Upper lobe of left lung (tissue), 6 donors: ENCODE measurements at regions not wholly inside any gene's neighbourhood (a gene's known extent, or its start where the extent isn't known, plus 50 kb on each side); places are given as distances from the start of the nearest gene placed in this dataset.

Source experiments
- ATAC-seq, 2 donors: fragments of 200-7000 bp; cut with Tn5 transposase; one replicate each; pipeline ENCODE4 v1.9.1; 2022; ENCODE audit warnings: mild to moderate bottlenecking in 2 of 2, moderate library complexity in 2 of 2; ENCODE audit not compliant: low FRiP score in 2 of 2
- DNase-seq, 2 donors: peaks; one replicate each; pipeline ENCODE4 v3.0.0-alpha.2; 2019 to 2020
- H3K27ac ChIP-seq, 4 donors: fragments of 200-600 bp; sonication (generic); one replicate each; pipeline ENCODE4 v1.5.1; 2016 to 2019
- H3K27me3 ChIP-seq, 4 donors: fragments of 200-600 bp; sonication (generic); one replicate each; pipeline ENCODE4 v1.5.1; 2017 to 2019
- H3K36me3 ChIP-seq, 4 donors: fragments of 200-600 bp; sonication (generic); one replicate each; pipeline ENCODE4 v1.5.1; 2016 to 2019
- H3K4me1 ChIP-seq, 4 donors: fragments of 200-600 bp; sonication (generic); one replicate each; pipeline ENCODE4 v1.5.1; 2018 to 2019
- H3K4me3 ChIP-seq, 4 donors: fragments of 200-600 bp; sonication (generic); one replicate each; pipeline ENCODE4 v1.5.1; 2017 to 2019; ENCODE audit warnings: mild to moderate bottlenecking in 2 of 4, moderate library complexity in 1 of 4
- H3K9me3 ChIP-seq, 4 donors: fragments of 200-600 bp; sonication (generic); one replicate each; pipeline ENCODE4 v1.5.1; 2018 to 2019
- CTCF ChIP-seq, 6 experiments: fragments of 450-650 bp in 4 of 6; fragments of 200-600 bp in 2 of 6; sonication (generic) in 2 of 6; IDR thresholded peaks; one replicate each; pipeline ENCODE4 v1.5.1; 2016 to 2019; ENCODE audit warnings: antibody characterized with exemption in 6 of 6
- EP300 ChIP-seq, 4 donors: sonication (generic); formaldehyde crosslinking; IDR thresholded peaks; one replicate each; pipeline ENCODE4 v1.5.1; 2017; ENCODE audit warnings: antibody characterized with exemption in 4 of 4, control low read depth in 2 of 4
- POLR2A ChIP-seq, 4 donors: fragments of 450-650 bp; IDR thresholded peaks; one replicate each; pipeline ENCODE4 v1.5.1; 2016 to 2017; ENCODE audit warnings: antibody characterized with exemption in 4 of 4, mild to moderate bottlenecking in 2 of 4
- POLR2AphosphoS5 ChIP-seq, 2 donors: sonication (generic); formaldehyde crosslinking; IDR thresholded peaks; one replicate each; pipeline ENCODE4 v1.5.1; 2017; ENCODE audit warnings: antibody characterized with exemption in 2 of 2
- WGBS, 2 donors: methylation state at CpG; one replicate each; pipeline ENCODE4 v1.1.5; 2017 to 2018; 5-methylcytosine and 5-hydroxymethylcytosine counted together
- donor health status: DM: no; HTN: no; CAD: no; lungs with moderate emphysema.
- donor health status: DM: no; HTN: yes; CAD: no; lungs with severe emphysema.

DNA sequence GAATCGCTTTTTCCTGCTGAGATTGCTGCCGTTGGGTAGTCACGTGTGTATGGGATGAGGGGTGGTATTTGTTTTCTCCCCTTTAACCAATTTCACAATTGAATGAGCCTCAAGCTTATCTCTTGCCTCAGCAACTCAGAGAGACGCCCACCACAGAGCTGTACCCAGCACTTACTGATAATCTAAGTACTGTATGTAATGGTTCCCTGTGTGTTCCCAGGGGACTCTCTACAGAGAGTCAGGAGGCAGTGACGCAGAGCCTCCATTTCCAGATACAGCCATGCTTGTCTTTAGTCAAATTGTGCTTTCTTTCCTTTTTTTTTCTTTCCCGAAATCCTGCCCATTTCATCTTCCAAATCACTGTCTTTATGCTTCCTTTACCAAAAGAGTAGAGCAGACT is 1102.1 kb upstream of the KLHL29 start:
- ATAC-seq (no peak), DNase-seq (no peak)
- no peaks in the 10 kb centered on the region for H3K36me3 ChIP-seq
- H3K4me3 ChIP-seq = no peak overlapping the region
- no peaks in the 10 kb centered on the region for H3K9me3 ChIP-seq
- H3K27me3 ChIP-seq = no peaks in the 10 kb centered on the region
- H3K4me1 ChIP-seq = no peaks in the 10 kb centered on the region
- TF ChIP-seq POLR2AphosphoS5 (IDR thresholded peaks at IDR 0.05) (no peak), EP300 (IDR thresholded peaks at IDR 0.05) (no peak), POLR2A (IDR thresholded peaks at IDR 0.05) (no peak), CTCF (IDR thresholded peaks at IDR 0.05) (no peak)
- 69 to 71% methylated on average over 6 of the region's 6 CpGs for WGBS, 2 donors
- H3K27ac ChIP-seq = no peak overlapping the region

GRCh38 chr2:22283436-22283835 is 1101.5 kb upstream of the KLHL29 start:
- Histone ChIP-seq H3K4me3 (no peak overlapping the region), H3K4me1 (no peaks in the 10 kb centered on the region), H3K9me3 (no peaks in the 10 kb centered on the region), H3K36me3 (no peaks in the 10 kb centered on the region), H3K27me3 (no peaks in the 10 kb centered on the region), H3K27ac (no peak overlapping the region)
- 77 to 88% methylated on average over 9 of the region's 9 CpGs for WGBS, 2 donors
- TF ChIP-seq POLR2AphosphoS5 (IDR thresholded peaks at IDR 0.05) (no peak), EP300 (IDR thresholded peaks at IDR 0.05) (no peak), POLR2A (IDR thresholded peaks at IDR 0.05) (no peak), CTCF (IDR thresholded peaks at IDR 0.05) (no peak)
- DNase-seq = no peak
- ATAC-seq = no peak

GRCh38 chr2:22290302-22290701 is 1094.7 kb upstream of the KLHL29 start:
- no peaks in the 10 kb centered on the region for H3K27me3 ChIP-seq
- TF ChIP-seq CTCF (IDR thresholded peaks at IDR 0.05) (no peak), POLR2AphosphoS5 (IDR thresholded peaks at IDR 0.05) (no peak), EP300 (IDR thresholded peaks at IDR 0.05) (no peak), POLR2A (IDR thresholded peaks at IDR 0.05) (no peak)
- H3K4me1 ChIP-seq = no peaks in the 10 kb centered on the region
- H3K36me3 ChIP-seq = no peaks in the 10 kb centered on the region
- DNase-seq (no peak), ATAC-seq (no peak)
- H3K27ac ChIP-seq = no peak overlapping the region
- no peak overlapping the region for H3K4me3 ChIP-seq
- WGBS, 2 donors = 81 to 84% methylated on average over 1 of the region's 1 CpG
- H3K9me3 ChIP-seq = no peaks in the 10 kb centered on the region

GRCh38 chr2:22290909-22291473 is 1094.0 kb upstream of the KLHL29 start:
- H3K27ac ChIP-seq = no peak overlapping the region
- no peak for DNase-seq
- H3K4me1 ChIP-seq = no peaks in the 10 kb centered on the region
- no peak overlapping the region for H3K4me3 ChIP-seq
- H3K9me3 ChIP-seq = no peaks in the 10 kb centered on the region
- no peaks in the 10 kb centered on the region for H3K36me3 ChIP-seq
- no peak for TF ChIP-seq EP300 (IDR thresholded peaks at IDR 0.05)
- TF ChIP-seq POLR2AphosphoS5 (IDR thresholded peaks at IDR 0.05) = no peak
- 79 to 83% methylated on average over 4 of the region's 4 CpGs for WGBS, 2 donors
- H3K27me3 ChIP-seq = no peaks in the 10 kb centered on the region
- ATAC-seq = no peak

GRCh38 chr2:22301228-22301627 is 1083.8 kb upstream of the KLHL29 start:
- Histone ChIP-seq H3K27me3 (no peaks in the 10 kb centered on the region), H3K4me3 (no peak overlapping the region), H3K27ac (no peak overlapping the region), H3K9me3 (peaks cover 0 to 8% (median 3%) of the 10 kb centered on the region in 4 donors), H3K36me3 (no peaks in the 10 kb centered on the region), H3K4me1 (no peaks in the 10 kb centered on the region)
- TF ChIP-seq EP300 (IDR thresholded peaks at IDR 0.05) (no peak), POLR2AphosphoS5 (IDR thresholded peaks at IDR 0.05) (no peak), POLR2A (IDR thresholded peaks at IDR 0.05) (no peak), CTCF (IDR thresholded peaks at IDR 0.05) (no peak)
- DNase-seq (no peak), ATAC-seq (no peak)
- WGBS, 2 donors = 62 to 74% methylated on average over 6 of the region's 6 CpGs
